PC-9 (cell line): ENCODE measurements at regions not wholly inside any gene's neighbourhood (a gene's known extent, or its start where the extent isn't known, plus 50 kb on each side); places are given as distances from the start of the nearest gene placed in this dataset.

Experiments
- BruUV-seq: library from RNA; stranded (reverse); fragments of 400-500 nt; replicated peaks from 2 replicates; lab custom pipeline; 2021; lab: Mats Ljungman, UMichigan
- CTCF ChIA-PET: fragments of 300-600 bp; sonication (Branson Sonifier 250); formaldehyde crosslinking; loops from one replicate; lab custom pipeline; 2022; ENCODE audit warnings: antibody characterized with exemption; lab: Charles Lee
- POLR2A ChIA-PET: fragments of 300-600 bp; sonication (Branson Sonifier 250); formaldehyde crosslinking; loops from one replicate; lab custom pipeline; 2022; ENCODE audit warnings: antibody characterized with exemption; ENCODE audit not compliant: unreplicated experiment; lab: Charles Lee
- DNase-seq, 2 experiments: peaks; one replicate each; pipeline versions ENCODE4 v3.0.0 to v3.0.0-alpha.2; 2015 to 2022; ENCODE audit warnings: mixed read lengths in 1 of 2
- H2AFZ ChIP-seq: fragments of 200-600 bp; sonication (generic); 2 replicates; pipeline ENCODE4 v1.8.1; 2017; ENCODE audit warnings: antibody characterized with exemption
- H3F3A ChIP-seq: fragments of 200-600 bp; sonication (generic); 2 replicates; pipeline ENCODE4 v1.8.1; 2017; ENCODE audit warnings: antibody characterized with exemption, mild to moderate bottlenecking, low read depth; ENCODE audit not compliant: insufficient read depth
- H3K27ac ChIP-seq: fragments of 200-600 bp; sonication (generic); 2 replicates; pipeline ENCODE4 v1.6.1; 2016; ENCODE audit warnings: mixed run types
- H3K27me3 ChIP-seq: fragments of 200-600 bp; sonication (generic); 2 replicates; pipeline ENCODE4 v1.6.1; 2016; ENCODE audit warnings: low read depth, mixed run types; ENCODE audit not compliant: insufficient read depth
- H3K36me3 ChIP-seq: fragments of 200-600 bp; sonication (generic); 2 replicates; pipeline ENCODE4 v1.6.1; 2016; ENCODE audit warnings: low read depth, mixed run types
- H3K4me1 ChIP-seq: fragments of 200-600 bp; sonication (generic); replicated peaks from 2 replicates; pipeline ENCODE4 v1.6.1; 2016; ENCODE audit warnings: mixed run types; ENCODE audit not compliant: insufficient read depth
- H3K4me2 ChIP-seq: fragments of 200-600 bp; sonication (generic); 2 replicates; pipeline ENCODE4 v1.6.1; 2017; ENCODE audit warnings: mixed run types
- H3K4me3 ChIP-seq: fragments of 200-600 bp; sonication (generic); 2 replicates; pipeline ENCODE4 v1.6.1; 2016; ENCODE audit warnings: mixed run types
- H3K79me2 ChIP-seq: fragments of 200-600 bp; sonication (generic); 2 replicates; pipeline ENCODE4 v1.6.1; 2017; ENCODE audit warnings: low read depth, mixed run types
- H3K9me2 ChIP-seq: fragments of 200-600 bp; sonication (generic); 2 replicates; pipeline ENCODE4 v1.8.1; 2017; ENCODE audit warnings: mild to moderate bottlenecking; ENCODE audit not compliant: insufficient read depth
- H3K9me3 ChIP-seq: fragments of 200-600 bp; sonication (generic); 2 replicates; pipeline ENCODE4 v1.8.1; 2016; ENCODE audit warnings: low read depth; ENCODE audit not compliant: insufficient read depth
- H4K20me1 ChIP-seq: fragments of 200-600 bp; sonication (generic); 2 replicates; pipeline ENCODE4 v1.8.1; 2017; ENCODE audit not compliant: insufficient read depth
- EZH2 ChIP-seq: fragments of 200-600 bp; sonication (generic); IDR thresholded peaks from 2 replicates; pipeline ENCODE4 v1.8.0; 2017; ENCODE audit warnings: antibody characterized with exemption, low read depth
- intact Hi-C: fragments of 100-400 bp; cut with micrococcal nuclease; formaldehyde crosslinking; loops from one replicate; pipeline ENCODE4 v1.10.0; 2022; ENCODE audit not compliant: unreplicated experiment
- TF ChIP-seq, protein P1 (sequence below): fragments of 200-600 bp; sonication (generic); conservative IDR thresholded peaks from 2 replicates; pipeline ENCODE4 v1.6.1; 2017; ENCODE audit warnings: mixed run types, antibody characterized with exemption, mild to moderate bottlenecking, moderate library complexity

DNA sequence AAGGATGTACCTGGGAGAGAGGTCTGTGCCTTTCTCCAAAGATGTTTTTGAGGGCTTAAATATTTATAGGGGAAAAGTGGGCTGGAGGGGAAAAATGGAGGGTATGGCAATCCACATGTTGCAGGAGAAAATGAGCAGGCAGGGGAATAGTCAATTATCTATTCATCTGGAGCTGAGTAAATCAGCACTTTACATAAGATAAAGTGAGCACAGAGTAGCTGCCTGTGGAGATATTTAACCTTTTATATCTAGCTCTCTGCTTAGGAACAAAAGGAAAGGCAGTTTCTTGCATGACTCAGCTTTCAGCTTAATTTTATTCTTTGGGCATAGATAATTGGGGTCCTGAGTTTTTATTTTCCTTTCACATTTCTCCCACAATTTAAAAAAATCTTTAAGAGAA is 93.6 kb upstream of the NPY2R start:
- ChIA-PET CTCF (no interaction called here), POLR2A (no interaction called here)
- Histone ChIP-seq H4K20me1 (no peaks in the 10 kb centered on the region), H3F3A (no peaks in the 10 kb centered on the region), H3K4me1 (no peaks in the 10 kb centered on the region), H3K27ac (no peak overlapping the region), H3K36me3 (no peaks in the 10 kb centered on the region), H3K4me3 (no peak overlapping the region), H2AFZ (no peak overlapping the region), H3K9me2 (no peaks in the 10 kb centered on the region), H3K79me2 (no peaks in the 10 kb centered on the region), H3K4me2 (no peak overlapping the region), H3K27me3 (no peaks in the 10 kb centered on the region), H3K9me3 (no peaks in the 10 kb centered on the region)
- no peak for DNase-seq
- TF ChIP-seq, protein P1, sequence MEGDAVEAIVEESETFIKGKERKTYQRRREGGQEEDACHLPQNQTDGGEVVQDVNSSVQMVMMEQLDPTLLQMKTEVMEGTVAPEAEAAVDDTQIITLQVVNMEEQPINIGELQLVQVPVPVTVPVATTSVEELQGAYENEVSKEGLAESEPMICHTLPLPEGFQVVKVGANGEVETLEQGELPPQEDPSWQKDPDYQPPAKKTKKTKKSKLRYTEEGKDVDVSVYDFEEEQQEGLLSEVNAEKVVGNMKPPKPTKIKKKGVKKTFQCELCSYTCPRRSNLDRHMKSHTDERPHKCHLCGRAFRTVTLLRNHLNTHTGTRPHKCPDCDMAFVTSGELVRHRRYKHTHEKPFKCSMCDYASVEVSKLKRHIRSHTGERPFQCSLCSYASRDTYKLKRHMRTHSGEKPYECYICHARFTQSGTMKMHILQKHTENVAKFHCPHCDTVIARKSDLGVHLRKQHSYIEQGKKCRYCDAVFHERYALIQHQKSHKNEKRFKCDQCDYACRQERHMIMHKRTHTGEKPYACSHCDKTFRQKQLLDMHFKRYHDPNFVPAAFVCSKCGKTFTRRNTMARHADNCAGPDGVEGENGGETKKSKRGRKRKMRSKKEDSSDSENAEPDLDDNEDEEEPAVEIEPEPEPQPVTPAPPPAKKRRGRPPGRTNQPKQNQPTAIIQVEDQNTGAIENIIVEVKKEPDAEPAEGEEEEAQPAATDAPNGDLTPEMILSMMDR, result no peak
- no peak for TF ChIP-seq EZH2
- intact Hi-C loops, result no loop called here
- no TSS peak for BruUV-seq

DNA sequence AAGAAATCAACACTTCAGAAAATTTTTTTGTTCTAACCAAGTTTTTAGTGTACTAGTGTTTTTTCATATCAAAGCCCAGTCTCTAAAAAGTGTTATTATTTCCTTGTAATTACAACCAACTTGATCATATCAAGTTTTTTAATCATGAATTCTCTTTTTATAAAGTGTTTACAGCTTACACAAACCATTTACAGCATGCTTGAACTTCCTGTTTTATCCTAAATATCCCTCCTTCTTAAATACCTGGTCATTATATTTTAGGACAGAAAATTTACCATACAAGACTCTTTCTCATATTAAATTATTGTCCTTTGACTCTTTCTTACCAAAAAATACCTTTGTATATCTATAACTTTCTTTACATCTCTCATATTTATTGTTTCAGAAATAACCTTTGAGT is 89.4 kb upstream of the NPY2R start:
- DNase-seq, result no peak
- intact Hi-C loops, result no loop called here
- Histone ChIP-seq H3K27ac (no peak overlapping the region), H2AFZ (no peak overlapping the region), H3K4me1 (no peaks in the 10 kb centered on the region), H4K20me1 (no peaks in the 10 kb centered on the region), H3K9me3 (no peaks in the 10 kb centered on the region), H3K9me2 (no peaks in the 10 kb centered on the region), H3K4me3 (no peak overlapping the region), H3K4me2 (no peak overlapping the region), H3K27me3 (no peaks in the 10 kb centered on the region), H3F3A (no peaks in the 10 kb centered on the region), H3K36me3 (no peaks in the 10 kb centered on the region), H3K79me2 (no peaks in the 10 kb centered on the region)
- ChIA-PET POLR2A (no interaction called here), CTCF (no interaction called here)
- no TSS peak for BruUV-seq
- TF ChIP-seq, protein P1, result no peak

DNA sequence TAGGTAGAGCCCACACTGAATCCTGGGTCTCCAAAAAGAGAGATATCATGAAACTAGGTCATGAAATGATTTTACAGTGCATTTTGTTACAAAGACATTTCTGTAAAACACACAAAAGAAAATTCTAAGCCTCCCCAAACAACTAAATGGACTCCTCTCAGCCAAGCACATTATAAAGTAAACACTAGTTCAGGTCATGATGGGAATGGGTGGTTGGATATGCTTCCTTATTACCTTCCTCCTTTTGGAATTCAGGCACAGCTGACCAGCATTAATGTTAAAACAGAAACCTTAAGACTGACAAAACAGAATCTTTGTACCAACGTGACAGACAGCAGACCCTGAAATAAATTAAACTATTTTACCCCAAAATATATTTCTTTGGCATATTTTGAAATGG is 87.9 kb upstream of the NPY2R start:
- no peak for DNase-seq
- no peak overlapping the region for H3K4me3 ChIP-seq
- H3K9me2 ChIP-seq, result no peaks in the 10 kb centered on the region
- ChIA-PET CTCF (no interaction called here), POLR2A (no interaction called here)
- no peaks in the 10 kb centered on the region for H3F3A ChIP-seq
- intact Hi-C loops, result no loop called here
- H3K4me2 ChIP-seq, result no peak overlapping the region
- no peaks in the 10 kb centered on the region for H3K9me3 ChIP-seq
- H4K20me1 ChIP-seq, result no peaks in the 10 kb centered on the region
- no peak overlapping the region for H3K27ac ChIP-seq
- no peaks in the 10 kb centered on the region for H3K4me1 ChIP-seq
- H3K27me3 ChIP-seq, result no peaks in the 10 kb centered on the region
- H3K36me3 ChIP-seq, result no peaks in the 10 kb centered on the region
- no peak overlapping the region for H2AFZ ChIP-seq
- no peaks in the 10 kb centered on the region for H3K79me2 ChIP-seq
- no TSS peak for BruUV-seq
- TF ChIP-seq EZH2, result no peak
- TF ChIP-seq, protein P1, result no peak
